ENCODE measurements at regions not wholly inside any gene's neighbourhood (a gene's known extent, or its start where the extent isn't known, plus 50 kb on each side); places are given as distances from the start of the nearest gene placed in this dataset.

- Histone ChIP-seq H3K4me1 (ENCODE audit: control insufficient read depth, insufficient read depth, low read length) (no peaks in the 10 kb centered on the region), H3K27ac (ENCODE audit: control insufficient read depth, insufficient read depth) (no peak overlapping the region), H3K9ac (ENCODE audit: control insufficient read depth, insufficient read depth, low read length) (no peak overlapping the region), H3K36me3 (ENCODE audit: control insufficient read depth in 2 of 2, insufficient read depth in 2 of 2, low read length in 1 of 2) (no peaks in the 10 kb centered on the region), H3K4me2 (ENCODE audit: control insufficient read depth, insufficient read depth) (no peak overlapping the region), H2AFZ (ENCODE audit: control insufficient read depth, low read depth, low read length) (no peak overlapping the region), H3K27me3 (replicated peaks in 1 of 2; ENCODE audit: control insufficient read depth in 2 of 2, insufficient read depth in 2 of 2, low read length in 1 of 2) (0 out of 4 replicates have a peak, but pooled peaks cover 0 to 2% of the 10 kb centered on the region in 2 experiments), H3K79me2 (ENCODE audit: control insufficient read depth, insufficient read depth, low read length) (no peaks in the 10 kb centered on the region), H4K20me1 (ENCODE audit: control insufficient read depth, insufficient read depth) (no peaks in the 10 kb centered on the region), H3K9me3 (replicated peaks; ENCODE audit: control insufficient read depth, insufficient read depth, low read length) (no peaks in the 10 kb centered on the region), H3K4me3 (no peak overlapping the region)
- DNase-seq (ENCODE audit: low read depth, low spot score) (no peak), ATAC-seq (no peak), FAIRE-seq (no peak)
- ChIA-PET RAD21 (ENCODE audit: unreplicated experiment) (no interaction called here), POLR2A (no interaction called here), CTCF (interaction anchor here (2.9 kb wide), 1 partner anchor 191 kb away, joined by 9 read pairs; no protein-coding TSS in a partner anchor), SMC1A (ENCODE audit: uncharacterized antibody, unreplicated experiment) (interaction anchor here (0.6 to 2.1 kb wide), 2 partner anchors 192 to 200 kb away, joined by 3 to 7 read pairs; no protein-coding TSS in a partner anchor)
- BruUV-seq (replicated peaks) = no TSS peak
- in situ Hi-C loops (cut with MboI) = loop anchor here (10.0 to 25.0 kb wide), 2 partner anchors 409 to 454 kb away; no protein-coding TSS in a partner anchor
- 66% methylated on average over 3 of the region's 3 CpGs for WGBS (ENCODE audit: insufficient coverage, insufficient replicate concordance, low lambda C conversion rate, missing lambda C conversion rate)
- intact Hi-C loops (cut with micrococcal nuclease; ENCODE audit: unreplicated experiment) = loop anchor here (1.0 kb wide), 2 partner anchors 193 to 413 kb away; no protein-coding TSS in a partner anchor
- TF ChIP-seq PKNOX1 (IDR thresholded peaks at IDR 0.05) = no peak
- no peak for TF ChIP-seq CHD1 (IDR thresholded peaks at IDR 0.05; ENCODE audit: low read depth, low read length)
- TF ChIP-seq SMC3 (IDR thresholded peaks at IDR 0.05; ENCODE audit: borderline replicate concordance, low read length) = no peak
These were observed 254.5 kb downstream of the SKIDA1 start for GRCh38 chr10:21270976-21271375.

DNA sequence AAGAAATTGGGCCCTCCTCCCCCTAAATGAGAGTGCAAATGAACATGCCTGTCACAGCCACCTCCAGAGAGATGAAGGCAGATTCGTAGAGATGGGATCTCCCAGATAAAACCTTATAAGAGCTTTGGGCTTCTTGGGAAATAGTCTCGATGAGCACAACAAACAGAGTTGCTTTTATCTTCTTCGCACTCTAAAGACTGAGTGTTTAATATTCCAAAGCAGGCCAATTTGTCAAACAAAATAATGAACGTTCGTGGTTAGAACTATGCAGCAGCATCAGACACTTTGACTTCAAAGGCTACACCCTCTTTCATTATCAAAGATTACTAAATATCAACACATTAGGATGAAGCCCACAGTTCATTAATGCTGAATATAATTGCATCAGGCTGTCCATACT lies 256.2 kb downstream of the SKIDA1 start:
- ATAC-seq (no peak), DNase-seq (ENCODE audit: low read depth, low spot score) (no peak), FAIRE-seq (no peak)
- WGBS (ENCODE audit: insufficient coverage, insufficient replicate concordance, low lambda C conversion rate, missing lambda C conversion rate) = 25% methylated on average over 5 of the region's 5 CpGs
- H3K4me3 ChIP-seq = no peak overlapping the region
- POLR2A ChIA-PET = no interaction called here
- CTCF ChIA-PET = interaction anchor here (1.5 to 2.9 kb wide), 2 partner anchors 189 to 248 kb away, joined by 3 to 9 read pairs; no protein-coding TSS in a partner anchor
- no peak overlapping the region for H3K4me2 ChIP-seq (ENCODE audit: control insufficient read depth, insufficient read depth)
- BruUV-seq (replicated peaks) = no TSS peak
- no peaks in the 10 kb centered on the region for H3K36me3 ChIP-seq (ENCODE audit: control insufficient read depth in 2 of 2, insufficient read depth in 2 of 2, low read length in 1 of 2)
- TF ChIP-seq MEF2A (IDR thresholded peaks at IDR 0.05; ENCODE audit: insufficient read depth, low read depth, low read length) (no peak), CBFB (IDR thresholded peaks at IDR 0.05; ENCODE audit: low read depth) (no peak), MTA2 (IDR thresholded peaks at IDR 0.05; ENCODE audit: low read depth) (no peak), IKZF2 (IDR thresholded peaks at IDR 0.05) (no peak), SIX5 (IDR thresholded peaks at IDR 0.05; ENCODE audit: low read depth, low read length, severe bottlenecking) (no peak), BRCA1 (IDR thresholded peaks at IDR 0.05; ENCODE audit: low read depth, low read length) (no peak), TCF7 (IDR thresholded peaks at IDR 0.05; ENCODE audit: borderline replicate concordance) (no peak), CHD2 (IDR thresholded peaks at IDR 0.05; ENCODE audit: borderline replicate concordance, low read depth, low read length) (no peak), ZNF687 (IDR thresholded peaks at IDR 0.05) (no peak), SREBF2 (IDR thresholded peaks at IDR 0.05; ENCODE audit: low read length) (no peak)
- no peaks in the 10 kb centered on the region for H3K79me2 ChIP-seq (ENCODE audit: control insufficient read depth, insufficient read depth, low read length)
- no peaks in the 10 kb centered on the region for H4K20me1 ChIP-seq (ENCODE audit: control insufficient read depth, insufficient read depth)
- in situ Hi-C loops (cut with MboI) = loop anchor here (25.0 kb wide), 1 partner anchor 407 kb away; no protein-coding TSS in a partner anchor
- intact Hi-C loops (cut with micrococcal nuclease; ENCODE audit: unreplicated experiment) = no loop called here
- H3K4me1 ChIP-seq (ENCODE audit: control insufficient read depth, insufficient read depth, low read length) = no peaks in the 10 kb centered on the region
- SMC1A ChIA-PET (ENCODE audit: uncharacterized antibody, unreplicated experiment) = interaction anchor here (1.4 to 2.1 kb wide), 2 partner anchors 67 to 190 kb away, joined by 3 to 7 read pairs; no protein-coding TSS in a partner anchor
- no peaks in the 10 kb centered on the region for H3K9me3 ChIP-seq (replicated peaks; ENCODE audit: control insufficient read depth, insufficient read depth, low read length)
- H2AFZ ChIP-seq (ENCODE audit: control insufficient read depth, low read depth, low read length) = no peak overlapping the region
- no peak overlapping the region for H3K9ac ChIP-seq (ENCODE audit: control insufficient read depth, insufficient read depth, low read length)
- RAD21 ChIA-PET (ENCODE audit: unreplicated experiment) = no interaction called here
- 0 out of 4 replicates have a peak, but pooled peaks cover 0 to 2% of the 10 kb centered on the region in 2 experiments for H3K27me3 ChIP-seq (replicated peaks in 1 of 2; ENCODE audit: control insufficient read depth in 2 of 2, insufficient read depth in 2 of 2, low read length in 1 of 2)
- no peak overlapping the region for H3K27ac ChIP-seq (ENCODE audit: control insufficient read depth, insufficient read depth)
